ENCODE measurements at regions not wholly inside any gene's neighbourhood (a gene's known extent, or its start where the extent isn't known, plus 50 kb on each side); places are given as distances from the start of the nearest gene placed in this dataset.
A peak's percentile ranks its signal among the peaks of the same experiment; 100 is the strongest.

DNA sequence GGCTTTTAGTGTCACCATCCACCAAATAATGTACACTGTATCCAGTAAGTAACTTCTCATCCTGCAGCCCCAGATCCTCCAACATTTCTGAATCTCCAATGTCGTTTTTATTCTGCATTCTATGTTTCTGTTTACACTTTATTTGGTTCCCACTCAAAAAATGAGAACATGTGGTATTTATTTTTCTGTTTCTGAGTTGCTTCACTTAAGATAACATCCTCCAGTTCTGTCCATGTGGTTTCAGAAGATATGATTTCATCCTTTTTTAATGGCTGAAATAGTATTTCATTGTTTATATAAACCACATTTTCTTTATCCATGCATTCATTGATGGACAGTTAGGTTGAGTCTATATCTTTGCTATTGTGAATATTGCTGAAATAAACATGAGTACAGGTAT is 677.3 kb upstream of the FTMT start:
- DNase-seq (ENCODE audit: low read depth in 3 of 3, low spot score in 2 of 3) = no peak

DNA sequence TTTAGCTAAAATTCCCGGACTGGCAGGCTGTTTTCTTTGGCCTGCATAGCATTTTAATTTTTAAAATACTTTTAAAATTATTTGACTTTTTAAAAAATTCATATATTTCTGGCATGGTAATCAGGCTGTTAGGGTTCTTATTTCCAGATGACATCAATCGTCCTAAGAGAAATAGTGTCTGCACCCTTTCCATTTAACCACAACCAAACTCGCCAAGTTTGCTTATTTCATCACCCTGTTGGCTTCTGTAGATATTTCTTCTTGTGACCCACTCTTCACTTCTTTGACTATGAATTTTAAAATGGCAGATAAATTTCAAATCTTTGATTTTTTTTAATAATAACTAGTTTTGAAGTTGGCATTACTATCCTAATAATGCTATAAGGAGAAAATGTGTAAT is 675.7 kb upstream of the FTMT start:
- no peak for DNase-seq (ENCODE audit: low read depth in 3 of 3, low spot score in 2 of 3)

DNA sequence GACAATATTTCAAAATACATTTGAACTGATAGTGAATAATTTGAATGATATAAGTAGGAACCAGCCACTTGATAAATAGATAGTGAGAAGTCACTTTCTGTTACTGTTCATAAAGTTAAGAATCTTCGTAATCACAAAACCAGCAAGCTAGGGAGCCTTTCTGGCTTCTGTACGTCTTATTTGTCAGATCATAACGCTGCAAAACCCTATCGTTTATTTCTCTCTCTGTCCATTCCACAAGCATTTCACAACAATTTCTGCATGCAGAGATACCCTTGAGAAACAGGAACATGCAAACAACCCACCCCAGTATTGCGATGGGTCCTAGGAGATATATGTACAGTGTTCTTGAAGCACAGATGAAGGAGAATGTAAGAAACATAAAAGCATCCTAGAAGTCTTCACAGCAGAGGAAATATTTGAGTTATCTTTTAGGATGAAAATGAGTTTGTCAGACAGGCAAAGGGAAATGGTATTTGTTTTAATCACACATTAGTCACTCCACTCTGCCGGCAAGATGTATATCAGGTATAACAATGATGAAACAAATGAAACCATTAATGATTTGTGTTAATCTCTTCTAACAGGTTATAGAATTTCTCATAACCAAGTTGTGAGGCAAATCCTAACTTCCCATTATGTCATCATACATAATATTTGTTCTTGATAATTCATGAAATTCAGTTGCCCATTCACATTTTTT is 668.7 kb upstream of the FTMT start:
- DNase-seq (ENCODE audit: low read depth in 3 of 3, low spot score in 2 of 3) = no peak

DNA sequence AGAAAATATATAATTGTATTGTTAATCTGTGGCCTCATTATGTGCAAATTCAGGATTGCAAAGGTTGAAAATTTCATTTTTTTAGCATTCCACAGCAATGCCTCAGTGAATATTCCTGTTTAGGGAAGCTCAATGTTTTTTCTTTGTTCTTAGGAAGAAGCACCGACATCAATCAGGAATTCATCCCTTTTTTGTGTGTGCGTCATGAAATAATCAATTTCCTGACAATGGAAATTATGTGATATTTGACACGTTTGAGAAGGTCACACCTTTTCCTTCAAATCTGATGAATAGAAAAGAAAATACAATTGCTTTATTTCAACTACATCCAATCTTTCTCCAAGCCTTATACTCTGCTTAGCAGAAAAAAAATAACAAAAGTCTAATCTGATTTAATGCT is 662.8 kb upstream of the FTMT start:
- no peak for DNase-seq (ENCODE audit: low read depth in 3 of 3, low spot score in 2 of 3)

DNA sequence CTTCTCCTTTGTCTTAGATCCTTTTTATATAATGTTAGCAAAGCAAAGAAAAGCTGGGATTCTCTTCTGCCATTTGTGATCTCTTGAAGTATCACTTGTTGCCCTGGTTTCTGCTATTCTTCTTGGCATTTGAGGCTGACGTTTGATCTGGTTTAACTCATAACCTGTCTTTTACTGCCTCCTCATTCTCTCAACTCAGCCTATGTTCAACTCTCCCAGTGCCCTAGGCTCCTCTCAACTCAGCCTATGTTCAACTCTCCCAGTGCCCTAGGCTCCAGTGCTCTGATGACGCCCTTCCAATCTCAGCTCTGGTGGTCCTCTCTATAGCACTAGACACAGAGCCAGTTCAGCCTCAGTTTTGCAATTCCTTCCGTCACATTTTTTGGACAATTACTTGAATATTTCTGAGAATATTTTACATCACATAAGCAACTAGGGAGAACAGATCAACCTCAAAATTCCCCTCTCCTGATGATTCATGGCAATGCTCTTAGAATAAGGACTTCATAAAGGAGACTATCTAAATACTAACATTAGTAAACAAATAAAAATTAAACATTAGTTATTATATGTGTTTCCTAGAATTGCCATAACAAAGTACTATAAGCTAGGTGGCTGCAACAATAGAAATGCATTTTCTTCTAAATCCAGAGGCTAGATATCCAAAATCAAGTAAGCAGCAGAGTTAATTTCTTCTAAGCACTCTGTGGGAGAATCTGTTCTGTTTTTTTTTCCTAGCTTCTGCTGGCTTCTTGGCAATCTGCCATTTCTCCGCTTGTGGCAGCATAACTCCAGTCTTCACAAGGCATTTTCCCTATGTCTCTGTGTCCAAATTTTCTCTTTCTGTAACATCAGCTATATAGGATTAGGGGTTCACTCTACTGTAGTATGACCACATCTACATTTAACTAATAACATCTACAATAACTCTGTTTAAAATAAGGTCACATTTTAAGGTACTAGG is 662.1 kb upstream of the FTMT start:
- peak in 1 of 3 donors; percentile 15 for DNase-seq (ENCODE audit: low read depth in 3 of 3, low spot score in 2 of 3)

DNA sequence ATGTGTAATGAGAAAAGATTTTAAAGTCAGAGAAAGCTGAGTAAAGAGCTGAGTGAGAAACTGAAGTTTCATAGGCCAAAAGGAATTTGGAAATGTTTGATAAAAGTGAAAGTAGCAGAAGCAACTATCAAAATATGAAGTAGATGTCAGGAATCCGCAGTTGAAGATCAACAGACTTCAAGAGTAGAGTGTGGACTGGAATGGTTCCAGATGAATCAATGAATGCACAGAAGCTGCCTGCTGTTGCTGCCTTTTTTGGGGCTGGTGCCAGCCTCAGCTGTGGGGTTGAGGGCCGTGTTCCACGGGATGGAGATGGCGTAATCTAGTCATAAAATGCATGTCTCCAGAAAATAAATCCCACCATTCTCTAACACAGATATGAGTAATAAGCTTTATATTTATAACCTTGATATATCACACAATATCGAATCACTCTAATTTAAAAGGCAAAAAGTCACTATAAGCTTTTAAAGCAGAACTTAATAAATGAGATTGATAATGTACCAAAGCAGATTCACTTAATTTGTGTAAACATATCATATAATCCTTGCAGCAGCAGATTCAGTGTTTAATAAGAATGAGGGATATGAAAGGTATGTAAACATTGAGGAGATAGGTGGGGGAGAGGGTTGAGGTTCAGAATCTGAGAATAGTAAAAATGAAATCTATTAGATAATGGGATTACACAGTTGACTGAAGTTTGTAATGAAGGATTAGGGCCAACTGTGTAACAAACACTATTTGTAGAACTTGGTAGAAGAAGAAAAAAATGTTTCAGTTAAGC is 652.3 kb upstream of the FTMT start:
- no peak for DNase-seq (ENCODE audit: low read depth in 3 of 3, low spot score in 2 of 3)

DNA sequence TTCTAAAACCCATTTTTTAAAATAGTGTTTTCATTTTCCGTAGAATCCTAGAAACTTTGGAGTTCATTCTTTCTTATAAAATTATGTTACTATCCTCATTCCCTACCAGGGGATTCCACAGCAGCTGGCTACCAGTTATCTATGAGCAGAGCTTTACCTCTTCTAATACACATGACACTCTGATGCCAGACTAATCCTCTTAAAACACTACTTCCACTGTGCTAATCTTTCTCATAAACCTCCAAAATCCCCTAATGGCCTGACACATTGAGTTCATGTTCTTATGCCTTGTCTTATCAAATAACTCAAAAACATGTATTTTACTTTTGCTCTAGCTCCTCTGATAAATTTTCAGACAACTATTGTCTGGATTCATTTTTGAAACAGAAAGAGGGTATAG is 633.6 kb upstream of the FTMT start:
- no peak for DNase-seq (ENCODE audit: low read depth in 3 of 3, low spot score in 2 of 3)

GRCh38 chr5:121221483-121221882 is 630.2 kb upstream of the FTMT start:
- no peak for DNase-seq (ENCODE audit: low read depth in 3 of 3, low spot score in 2 of 3)

DNA sequence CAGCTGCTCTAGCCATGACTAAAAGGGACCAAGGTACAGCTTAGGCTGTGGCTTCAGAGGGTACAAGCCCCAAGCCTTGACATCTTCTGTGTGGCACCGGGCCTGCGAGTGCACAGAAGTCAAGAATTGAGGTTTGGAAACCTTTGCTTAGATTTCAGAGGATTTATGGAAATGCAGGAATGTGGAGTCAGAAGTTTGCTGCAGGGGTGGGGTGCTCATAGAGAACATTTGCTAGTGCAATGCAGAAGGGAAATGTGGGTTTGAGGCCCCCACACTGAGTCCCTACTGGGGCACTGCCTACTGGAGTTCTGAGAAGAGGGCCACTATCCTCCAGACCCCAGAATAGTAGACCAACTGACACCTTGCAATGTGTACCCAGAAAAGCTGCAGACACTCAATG is 624.9 kb upstream of the FTMT start:
- DNase-seq (ENCODE audit: low read depth in 3 of 3, low spot score in 2 of 3) = no peak

DNA sequence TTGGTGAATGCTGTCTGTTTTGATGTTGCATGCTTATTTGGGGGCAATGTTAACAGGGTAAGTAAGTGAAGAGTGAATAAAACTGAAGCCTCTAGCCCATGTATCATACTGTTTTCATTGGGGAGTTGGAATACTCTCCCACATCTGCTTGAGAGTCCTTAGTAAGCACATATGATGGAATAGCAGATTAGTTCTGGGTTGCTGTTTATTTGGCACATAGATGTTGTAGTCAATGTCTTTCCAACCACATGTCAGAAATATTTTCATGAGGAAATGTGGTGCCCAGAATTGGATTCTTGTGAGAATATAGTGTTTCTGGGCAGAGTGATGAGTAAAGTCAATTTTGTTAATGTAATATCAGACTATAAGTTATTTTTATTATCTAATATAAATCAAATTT is 611.7 kb upstream of the FTMT start:
- no peak for DNase-seq (ENCODE audit: low read depth in 3 of 3, low spot score in 2 of 3)

- DNase-seq (ENCODE audit: low read depth in 3 of 3, low spot score in 2 of 3) = no peak
Observed at GRCh38 chr5:121246971-121247370, 604.7 kb upstream of the FTMT start.

- no peak for DNase-seq (ENCODE audit: low read depth in 3 of 3, low spot score in 2 of 3)
Observed at GRCh38 chr5:121251954-121252353, 599.7 kb upstream of the FTMT start.

GRCh38 chr5:121257621-121258020 is 594.1 kb upstream of the FTMT start:
- no peak for DNase-seq (ENCODE audit: low read depth in 3 of 3, low spot score in 2 of 3)

DNA sequence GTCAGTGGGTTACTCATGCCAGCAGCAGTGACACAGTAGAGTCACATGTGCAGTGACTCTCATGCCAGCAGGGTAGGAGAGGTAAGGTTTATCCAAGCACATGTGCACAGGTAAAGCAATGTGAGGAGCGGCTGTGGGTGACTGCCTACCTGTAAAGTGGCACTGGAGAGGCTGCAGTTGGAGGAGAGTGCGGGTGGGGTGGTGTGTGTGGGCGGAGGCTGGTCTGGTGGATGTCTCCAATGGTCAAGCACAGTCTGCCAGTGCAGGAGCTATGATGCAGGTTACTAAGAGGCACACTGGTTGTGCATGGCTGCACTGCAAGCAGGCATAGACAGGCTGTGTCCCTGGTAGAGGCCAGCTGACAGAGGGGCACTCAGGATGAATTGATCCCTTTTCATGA is 588.2 kb upstream of the FTMT start:
- no peak for DNase-seq (ENCODE audit: low read depth in 3 of 3, low spot score in 2 of 3)

DNA sequence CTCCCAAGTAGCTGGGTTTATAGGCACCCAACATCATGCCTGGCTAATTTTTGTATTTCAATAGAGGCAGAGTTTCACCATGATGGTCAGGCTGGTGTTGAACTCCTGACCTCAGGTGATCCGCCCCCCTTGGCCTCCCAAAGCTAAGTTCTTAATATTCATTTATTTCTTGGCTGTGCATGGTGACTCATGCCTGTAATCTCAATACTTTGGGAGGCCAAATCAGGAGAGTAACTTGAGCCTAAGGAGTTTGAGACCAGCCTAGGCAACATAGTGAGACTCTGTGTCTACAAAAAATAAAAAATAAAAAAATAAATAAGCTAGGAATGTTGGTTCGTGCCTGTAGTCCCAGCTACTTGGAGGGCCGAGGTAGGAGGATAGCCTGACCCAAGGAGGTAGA is 587.1 kb upstream of the FTMT start:
- no peak for DNase-seq (ENCODE audit: low read depth in 3 of 3, low spot score in 2 of 3)

- no peak for DNase-seq (ENCODE audit: low read depth in 3 of 3, low spot score in 2 of 3)
Observed at GRCh38 chr5:121271546-121271945, 580.1 kb upstream of the FTMT start.

GRCh38 chr5:121273833-121274433 is 577.7 kb upstream of the FTMT start:
- DNase-seq (ENCODE audit: low read depth in 3 of 3, low spot score in 2 of 3) = no peak

GRCh38 chr5:121279801-121280200 is 571.9 kb upstream of the FTMT start:
- no peak for DNase-seq (ENCODE audit: low read depth in 3 of 3, low spot score in 2 of 3)

DNA sequence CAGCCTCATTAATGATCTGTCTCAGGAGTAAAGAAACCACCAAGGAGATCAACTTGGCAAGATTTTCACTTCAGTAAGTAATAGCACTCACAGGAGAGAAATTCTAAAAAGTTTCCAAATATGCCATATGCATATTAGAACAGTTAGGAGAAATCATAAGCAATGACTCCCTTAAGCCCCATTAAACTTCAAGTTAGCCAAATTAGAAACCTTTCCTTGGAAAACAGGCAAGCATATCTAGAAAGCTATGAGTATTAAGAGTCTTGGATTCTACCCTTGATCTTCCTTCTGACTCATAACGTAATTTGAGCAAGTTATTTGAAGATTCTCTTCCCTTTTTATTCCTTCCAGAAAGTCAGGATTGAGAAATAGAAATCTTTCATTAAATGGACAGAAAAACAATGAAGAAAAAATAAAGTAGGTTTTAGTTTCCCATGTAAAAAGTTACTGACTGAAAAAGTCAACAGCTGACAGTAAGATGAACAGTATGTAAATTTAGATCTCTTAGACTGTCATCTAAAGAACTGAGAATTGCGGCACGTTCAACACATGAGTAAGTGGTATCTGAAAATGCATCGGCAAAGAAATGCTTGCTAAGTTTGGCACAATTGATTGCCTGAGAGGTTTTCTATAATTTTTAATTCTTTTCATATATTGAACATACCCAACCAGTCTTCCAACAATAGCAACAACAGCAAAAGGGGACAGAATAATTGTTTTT is 565.7 kb upstream of the FTMT start:
- no peak for DNase-seq (ENCODE audit: low read depth in 3 of 3, low spot score in 2 of 3)

DNA sequence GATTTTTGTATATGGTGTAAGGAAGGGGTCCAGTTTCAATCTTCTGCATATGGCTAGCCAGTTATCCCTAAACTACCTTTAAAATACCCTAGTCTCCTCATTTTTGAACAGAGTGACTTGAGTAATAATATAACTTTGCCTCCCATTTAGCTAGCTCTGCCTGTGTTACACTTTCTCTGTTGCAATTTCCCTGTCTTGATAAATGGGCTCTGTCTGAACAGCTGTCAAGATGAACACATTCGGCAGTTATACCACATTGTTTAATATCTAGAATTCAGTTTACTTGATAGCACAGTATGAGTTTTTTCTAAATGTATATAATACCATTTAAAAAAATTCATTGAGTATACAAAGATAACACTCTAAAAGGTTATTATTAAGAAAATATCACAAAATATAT is 562.9 kb upstream of the FTMT start:
- no peak for DNase-seq (ENCODE audit: low read depth in 3 of 3, low spot score in 2 of 3)

Data from right renal cortex interstitium (tissue), 3 donors.